K562 (cell line): ENCODE measurements at regions not wholly inside any gene's neighbourhood (a gene's known extent, or its start where the extent isn't known, plus 50 kb on each side); places are given as distances from the start of the nearest gene placed in this dataset.
A peak's percentile ranks its signal among the peaks of the same experiment; 100 is the strongest.

Experiments used
- BRD9 ChIP-seq: fragments of 450-650 bp; IDR thresholded peaks from 2 replicates; pipeline ENCODE4 v1.6.1; 2018; ENCODE audit warnings: low read depth; ENCODE audit not compliant: partially characterized antibody
- CHCHD3 ChIP-seq: fragments of 250-450 bp; sonication (Bioruptor Pico); IDR thresholded peaks from 2 replicates; pipeline ENCODE4 v2.1.2; 2022; ENCODE audit warnings: mild to moderate bottlenecking
- CTCFL ChIP-seq: IDR thresholded peaks from 2 replicates; pipeline ENCODE4 v1.6.1; 2011; ENCODE audit warnings: borderline replicate concordance, low read depth, mild to moderate bottlenecking, moderate library complexity, low read length; ENCODE audit not compliant: insufficient read depth, poor library complexity, severe bottlenecking
- DMBX1 ChIP-seq: fragments of 250-450 bp; sonication (Bioruptor Pico); IDR thresholded peaks from 2 replicates; pipeline ENCODE4 v1.8.0; 2022; ENCODE audit warnings: inconsistent platforms, mild to moderate bottlenecking, moderate library complexity, borderline replicate concordance
- EHMT2 ChIP-seq: fragments of 450-650 bp; IDR thresholded peaks from 2 replicates; pipeline ENCODE4 v1.6.1; 2018; ENCODE audit warnings: antibody characterized with exemption
- ELF4 ChIP-seq: fragments of 450-650 bp; formaldehyde crosslinking; IDR thresholded peaks from 2 replicates; pipeline ENCODE4 v1.4.0; 2022; ENCODE audit warnings: missing genetic modification characterization
- FOXK2 ChIP-seq, 2 experiments: fragments of 450-650 bp; IDR thresholded peaks in 1 of 2; conservative IDR thresholded peaks in 1 of 2; 2 replicates each; pipeline ENCODE4 v1.6.1; 2016; ENCODE audit warnings: low read depth in 2 of 2, mild to moderate bottlenecking in 1 of 2
- HDAC2 ChIP-seq: fragments of 450-650 bp; IDR thresholded peaks from 2 replicates; pipeline ENCODE4 v1.6.1; 2016; ENCODE audit warnings: mild to moderate bottlenecking
- ILF3 ChIP-seq: fragments of 450-650 bp; IDR thresholded peaks from 2 replicates; pipeline ENCODE4 v1.6.1; 2018; ENCODE audit warnings: antibody characterized with exemption, mild to moderate bottlenecking, moderate library complexity, borderline replicate concordance
- JUN ChIP-seq, 2 experiments: sonication (generic) in 1 of 2; formaldehyde crosslinking in 1 of 2; IDR thresholded peaks; 2 replicates each; pipeline versions ENCODE4 v1.6.1 to v1.8.0; 2012 to 2022; ENCODE audit warnings: borderline replicate concordance in 2 of 2, mild to moderate bottlenecking in 2 of 2, improper control_type of control experiment in 1 of 2, low read depth in 1 of 2, low read length in 1 of 2, missing genetic modification reagents in 1 of 2
- KAT2B ChIP-seq: IDR thresholded peaks from one replicate; pipeline ENCODE4 v1.6.1; 2012; ENCODE audit warnings: low read depth, mild to moderate bottlenecking, control low read depth, inconsistent platforms, low read length, moderate library complexity
- MTA3 ChIP-seq: fragments of 450-650 bp; formaldehyde crosslinking; IDR thresholded peaks from 2 replicates; pipeline ENCODE4 v1.6.1; 2017; ENCODE audit warnings: mild to moderate bottlenecking, borderline replicate concordance
- PATZ1 ChIP-seq: fragments of 250-450 bp; sonication (Bioruptor Pico); IDR thresholded peaks from 2 replicates; pipeline ENCODE4 v1.5.0; 2020; ENCODE audit warnings: mild to moderate bottlenecking, borderline replicate concordance
- RBBP5 ChIP-seq: fragments of 200-600 bp; sonication (generic); IDR thresholded peaks from 2 replicates; pipeline ENCODE4 v1.6.1; 2012; ENCODE audit warnings: borderline replicate concordance, mild to moderate bottlenecking, low read length, control low read depth, inconsistent platforms; ENCODE audit not compliant: insufficient read depth, poor library complexity, severe bottlenecking
- RBM39 ChIP-seq: fragments of 200-400 bp; formaldehyde crosslinking; optimal IDR thresholded peaks from 2 replicates; pipeline ENCODE3; 2018; ENCODE audit warnings: low read depth, low read length
- RFX7 ChIP-seq: fragments of 250-450 bp; sonication (Bioruptor Pico); IDR thresholded peaks from 2 replicates; pipeline ENCODE4 v1.5.1; 2021; ENCODE audit warnings: mild to moderate bottlenecking
- SAP30 ChIP-seq: fragments of 200-600 bp; sonication (generic); IDR thresholded peaks from 2 replicates; pipeline ENCODE4 v1.6.1; 2012; ENCODE audit warnings: borderline replicate concordance, low read depth, mild to moderate bottlenecking, moderate library complexity, low read length, control low read depth, inconsistent platforms; ENCODE audit not compliant: insufficient read depth, poor library complexity, severe bottlenecking
- SMARCA4 ChIP-seq: fragments of 450-650 bp; IDR thresholded peaks from 2 replicates; pipeline ENCODE4 v1.6.1; 2016
- TRIM25 ChIP-seq: fragments of 450-650 bp; IDR thresholded peaks from 2 replicates; pipeline ENCODE4 v1.7.0; 2016; ENCODE audit warnings: borderline replicate concordance
- ZNF277 ChIP-seq: fragments of 250-450 bp; sonication (Bioruptor Pico); IDR thresholded peaks from 2 replicates; pipeline ENCODE4 v1.8.0; 2022; ENCODE audit warnings: inconsistent platforms, mild to moderate bottlenecking, moderate library complexity, borderline replicate concordance
- ZNF436 ChIP-seq: fragments of 250-450, 450-650 bp; sonication (Bioruptor Pico); formaldehyde crosslinking; IDR thresholded peaks from 2 replicates; pipeline ENCODE4 v1.7.0; 2020; ENCODE audit warnings: mild to moderate bottlenecking

GRCh38 chr11:86162239-86162638 lies 82.3 kb upstream of the EED start (continued):
- TF ChIP-seq TRIM25 (no peak), FOXK2 (conservative IDR thresholded peaks at IDR 0.05 in 1 of 2, IDR thresholded peaks at IDR 0.05 in 1 of 2; ENCODE audit: low read depth in 2 of 2) (no peak), ELF4 (CRISPR knock-in tag) (0 out of 2 replicates have a peak, but pooled peaks have one; percentile 68), SMARCA4 (peak; percentile 43; the same call in 1 of the 2 replicates), HDAC2 (no peak), ZNF436 (CRISPR knock-in tag) (no peak), MTA3 (no peak), PATZ1 (CRISPR knock-in tag) (no peak), JUN (IDR thresholded peaks at IDR 0.05; ENCODE audit: borderline replicate concordance, low read depth, low read length) (0 out of 2 replicates have a peak, but pooled peaks have one; percentile 34), JUN (CRISPR knock-in tag; IDR thresholded peaks at IDR 0.05; ENCODE audit: borderline replicate concordance) (no peak), RBBP5 (no peak), CHCHD3 (CRISPR knock-in tag) (no peak), BRD9 (no peak), CTCFL (no peak), ZNF277 (no peak), RBM39 (no peak), EHMT2 (no peak), DMBX1 (CRISPR knock-in tag) (peak; percentile 85), SAP30 (no peak), RFX7 (CRISPR knock-in tag) (no peak), ILF3 (no peak), KAT2B (no peak)
